Astrocyte (in vitro differentiated cells and primary cell): ENCODE measurements at regions not wholly inside any gene's neighbourhood (a gene's known extent, or its start where the extent isn't known, plus 50 kb on each side); places are given as distances from the start of the nearest gene placed in this dataset.
"Not testable (repeated sequence)": the region's sequence is repeated elsewhere in the genome, so short reads cannot be mapped to it uniquely, and the experiment has no call there.

Experiments
- DNase-seq: peaks from one replicate; pipeline ENCODE4 v3.0.0-alpha.2; 2010; ENCODE audit warnings: low read depth
- FAIRE-seq: peaks from 2 replicates; lab custom pipeline; 2011; peaks lifted over from hg19 to GRCh38; lab: Jason Lieb, UNC
- H2AFZ ChIP-seq: 2 replicates; pipeline ENCODE4 v1.6.0; 2012; ENCODE audit warnings: low read depth, low read length, inconsistent platforms
- H3K27ac ChIP-seq: 2 replicates; pipeline ENCODE4 v1.5.1; 2011; ENCODE audit warnings: low read depth, low read length, inconsistent platforms
- H3K27me3 ChIP-seq: 2 replicates; pipeline ENCODE4 v1.6.0; 2011; ENCODE audit warnings: low read length, inconsistent platforms; ENCODE audit not compliant: insufficient read depth
- H3K36me3 ChIP-seq: 2 replicates; pipeline ENCODE4 v1.5.1; 2011; ENCODE audit warnings: low read length, inconsistent platforms; ENCODE audit not compliant: insufficient read depth
- H3K4me1 ChIP-seq: 2 replicates; pipeline ENCODE4 v1.5.1; 2011; ENCODE audit warnings: low read length, inconsistent platforms; ENCODE audit not compliant: insufficient read depth
- H3K4me2 ChIP-seq: 2 replicates; pipeline ENCODE4 v1.6.0; 2012; ENCODE audit warnings: low read length, inconsistent platforms
- H3K4me3 ChIP-seq: 2 replicates; pipeline ENCODE4 v1.5.1; 2011; ENCODE audit warnings: low read depth, mild to moderate bottlenecking, low read length, inconsistent platforms; ENCODE audit not compliant: insufficient read depth
- H3K79me2 ChIP-seq: 2 replicates; pipeline ENCODE4 v1.6.0; 2012; ENCODE audit warnings: mild to moderate bottlenecking, low read length, inconsistent platforms; ENCODE audit not compliant: insufficient read depth
- H3K9ac ChIP-seq: 2 replicates; pipeline ENCODE4 v1.6.0; 2012; ENCODE audit warnings: mild to moderate bottlenecking, low read length, inconsistent platforms
- H3K9me3 ChIP-seq: 2 replicates; pipeline ENCODE4 v1.5.1; 2012; ENCODE audit warnings: low read depth, mild to moderate bottlenecking, low read length, inconsistent platforms; ENCODE audit not compliant: insufficient read depth
- H4K20me1 ChIP-seq: 2 replicates; pipeline ENCODE4 v1.6.0; 2012; ENCODE audit warnings: low read length, inconsistent platforms; ENCODE audit not compliant: insufficient read depth
- H3K27ac Mint-ChIP-seq: one replicate; pipeline ENCODE4 v1.8.0; 2021; ENCODE audit warnings: mild to moderate bottlenecking, mixed read lengths; ENCODE audit not compliant: unreplicated experiment
- H3K27me3 Mint-ChIP-seq: one replicate; pipeline ENCODE4 v1.8.0; 2021; ENCODE audit warnings: low read depth, mixed read lengths; ENCODE audit not compliant: unreplicated experiment
- H3K36me3 Mint-ChIP-seq: one replicate; pipeline ENCODE4 v1.8.0; 2021; ENCODE audit warnings: low read depth, mixed read lengths; ENCODE audit not compliant: unreplicated experiment
- H3K4me1 Mint-ChIP-seq: one replicate; pipeline ENCODE4 v1.8.0; 2021; ENCODE audit warnings: low read depth, mixed read lengths; ENCODE audit not compliant: unreplicated experiment
- H3K4me3 Mint-ChIP-seq: one replicate; pipeline ENCODE4 v1.8.0; 2021; ENCODE audit warnings: mild to moderate bottlenecking, moderate library complexity, mixed read lengths; ENCODE audit not compliant: unreplicated experiment
- H3K9me3 Mint-ChIP-seq: one replicate; pipeline ENCODE4 v1.8.0; 2021; ENCODE audit warnings: mild to moderate bottlenecking, mixed read lengths; ENCODE audit not compliant: unreplicated experiment
- EZH2 ChIP-seq: IDR thresholded peaks from 2 replicates; pipeline ENCODE4 v1.6.1; 2012; ENCODE audit warnings: mild to moderate bottlenecking, low read length, inconsistent platforms; ENCODE audit not compliant: insufficient read depth
- TF ChIP-seq, protein P1 (sequence below): IDR thresholded peaks from 2 replicates; pipeline ENCODE4 v1.5.1; 2011; ENCODE audit warnings: low read depth, mild to moderate bottlenecking, inconsistent platforms, low read length, moderate library complexity; ENCODE audit not compliant: insufficient read depth

DNA sequence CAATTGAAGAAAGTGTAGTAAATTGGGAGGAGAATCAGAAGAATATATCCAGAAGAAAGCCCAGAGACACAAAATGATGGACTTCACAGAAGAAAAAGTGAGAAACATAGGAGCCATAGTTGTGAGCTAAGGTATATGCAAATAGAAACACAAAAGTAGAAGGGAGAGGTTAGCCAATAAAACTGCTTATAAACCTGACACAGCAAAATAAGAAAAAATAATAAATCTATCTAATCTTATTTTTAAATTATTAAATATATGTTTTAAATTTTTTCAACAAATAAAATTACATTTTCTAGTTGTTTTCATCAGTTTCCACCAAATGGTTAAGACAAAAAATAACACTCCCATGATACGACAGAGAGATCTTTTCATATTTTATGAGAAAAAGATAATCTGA is 903.5 kb downstream of the DNAJB9 start:
- H2AFZ ChIP-seq, result no peak overlapping the region
- H3K36me3 ChIP-seq, result no peaks in the 10 kb centered on the region
- TF ChIP-seq EZH2, result no peak
- TF ChIP-seq, protein P1, sequence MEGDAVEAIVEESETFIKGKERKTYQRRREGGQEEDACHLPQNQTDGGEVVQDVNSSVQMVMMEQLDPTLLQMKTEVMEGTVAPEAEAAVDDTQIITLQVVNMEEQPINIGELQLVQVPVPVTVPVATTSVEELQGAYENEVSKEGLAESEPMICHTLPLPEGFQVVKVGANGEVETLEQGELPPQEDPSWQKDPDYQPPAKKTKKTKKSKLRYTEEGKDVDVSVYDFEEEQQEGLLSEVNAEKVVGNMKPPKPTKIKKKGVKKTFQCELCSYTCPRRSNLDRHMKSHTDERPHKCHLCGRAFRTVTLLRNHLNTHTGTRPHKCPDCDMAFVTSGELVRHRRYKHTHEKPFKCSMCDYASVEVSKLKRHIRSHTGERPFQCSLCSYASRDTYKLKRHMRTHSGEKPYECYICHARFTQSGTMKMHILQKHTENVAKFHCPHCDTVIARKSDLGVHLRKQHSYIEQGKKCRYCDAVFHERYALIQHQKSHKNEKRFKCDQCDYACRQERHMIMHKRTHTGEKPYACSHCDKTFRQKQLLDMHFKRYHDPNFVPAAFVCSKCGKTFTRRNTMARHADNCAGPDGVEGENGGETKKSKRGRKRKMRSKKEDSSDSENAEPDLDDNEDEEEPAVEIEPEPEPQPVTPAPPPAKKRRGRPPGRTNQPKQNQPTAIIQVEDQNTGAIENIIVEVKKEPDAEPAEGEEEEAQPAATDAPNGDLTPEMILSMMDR, result no peak
- no peak overlapping the region for H3K4me2 ChIP-seq
- no peak overlapping the region for H3K4me3 ChIP-seq
- no peaks in the 10 kb centered on the region for H3K79me2 ChIP-seq
- no peak overlapping the region for H3K27ac Mint-ChIP-seq
- no peaks in the 10 kb centered on the region for H3K36me3 Mint-ChIP-seq
- H3K27ac ChIP-seq, result no peak overlapping the region
- H3K9me3 ChIP-seq, result no peaks in the 10 kb centered on the region
- no peaks in the 10 kb centered on the region for H3K27me3 ChIP-seq
- H3K9ac ChIP-seq, result no peak overlapping the region
- H3K4me3 Mint-ChIP-seq, result no peak overlapping the region
- H3K27me3 Mint-ChIP-seq, result no peaks in the 10 kb centered on the region
- no peaks in the 10 kb centered on the region for H3K4me1 ChIP-seq
- no peaks in the 10 kb centered on the region for H3K9me3 Mint-ChIP-seq
- H4K20me1 ChIP-seq, result no peaks in the 10 kb centered on the region
- H3K4me1 Mint-ChIP-seq, result no peaks in the 10 kb centered on the region
- FAIRE-seq (no peak), DNase-seq (no peak)

DNA sequence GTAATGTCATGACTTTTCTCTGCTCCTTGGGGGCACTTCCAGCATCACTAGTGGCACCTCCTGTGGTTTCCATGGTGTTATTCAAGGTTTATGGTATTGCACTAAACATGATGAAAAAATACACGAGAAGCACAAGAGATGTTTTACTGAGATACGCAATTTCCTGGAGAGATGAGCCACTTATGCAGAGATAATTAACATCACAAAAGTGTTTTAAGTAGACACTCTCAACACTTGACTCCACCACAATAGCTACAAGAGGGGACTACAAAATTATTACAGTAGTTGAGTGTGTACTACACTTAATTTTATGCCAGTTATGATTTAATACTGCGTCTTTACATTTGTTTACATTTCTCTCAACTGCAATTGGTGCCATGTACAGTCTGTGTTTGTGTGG is 906.7 kb downstream of the DNAJB9 start:
- Mint-ChIP-seq H3K4me3 (no peak overlapping the region), H3K9me3 (no peaks in the 10 kb centered on the region), H3K36me3 (no peaks in the 10 kb centered on the region), H3K4me1 (no peaks in the 10 kb centered on the region), H3K27me3 (no peaks in the 10 kb centered on the region), H3K27ac (no peak overlapping the region)
- Histone ChIP-seq H2AFZ (no peak overlapping the region), H3K27me3 (no peaks in the 10 kb centered on the region), H3K9ac (no peak overlapping the region), H3K4me3 (no peak overlapping the region), H3K9me3 (no peaks in the 10 kb centered on the region), H3K27ac (no peak overlapping the region), H3K79me2 (no peaks in the 10 kb centered on the region), H3K4me1 (no peaks in the 10 kb centered on the region), H4K20me1 (no peaks in the 10 kb centered on the region), H3K36me3 (no peaks in the 10 kb centered on the region), H3K4me2 (no peak overlapping the region)
- no peak for DNase-seq
- FAIRE-seq, result no peak
- TF ChIP-seq, protein P1, result no peak
- no peak for TF ChIP-seq EZH2

DNA sequence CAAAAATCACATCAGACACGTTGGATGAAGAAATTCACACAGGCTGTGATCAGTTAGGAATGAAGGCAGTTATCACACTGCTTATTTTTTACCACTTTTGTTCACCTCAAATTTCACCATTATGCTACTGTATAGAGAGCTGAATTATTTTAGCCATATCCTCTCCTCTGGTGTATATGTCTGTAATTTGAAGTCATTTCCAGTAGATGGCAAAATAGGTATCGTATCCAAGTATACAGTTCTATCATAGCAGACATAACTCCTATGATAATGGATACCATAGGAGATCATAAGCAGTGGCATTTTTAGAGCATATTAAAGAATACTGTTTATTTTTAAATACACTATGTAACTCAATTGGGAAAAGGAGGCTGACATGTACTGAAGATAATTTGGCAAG is 909.7 kb downstream of the DNAJB9 start:
- TF ChIP-seq, protein P1, result no peak
- no peak for TF ChIP-seq EZH2
- no peak overlapping the region for H3K27ac ChIP-seq
- H3K27me3 Mint-ChIP-seq, result no peaks in the 10 kb centered on the region
- no peaks in the 10 kb centered on the region for H3K4me1 Mint-ChIP-seq
- DNase-seq (no peak), FAIRE-seq (no peak)
- H3K4me1 ChIP-seq, result no peaks in the 10 kb centered on the region
- H3K9ac ChIP-seq, result no peak overlapping the region
- no peak overlapping the region for H3K4me2 ChIP-seq
- H2AFZ ChIP-seq, result no peak overlapping the region
- H3K36me3 Mint-ChIP-seq, result no peaks in the 10 kb centered on the region
- no peaks in the 10 kb centered on the region for H3K9me3 ChIP-seq
- H3K27ac Mint-ChIP-seq, result no peak overlapping the region
- no peaks in the 10 kb centered on the region for H3K36me3 ChIP-seq
- H3K27me3 ChIP-seq, result no peaks in the 10 kb centered on the region
- H3K9me3 Mint-ChIP-seq, result no peaks in the 10 kb centered on the region
- no peak overlapping the region for H3K4me3 ChIP-seq
- H3K4me3 Mint-ChIP-seq, result no peak overlapping the region
- H4K20me1 ChIP-seq, result no peaks in the 10 kb centered on the region
- no peaks in the 10 kb centered on the region for H3K79me2 ChIP-seq

DNA sequence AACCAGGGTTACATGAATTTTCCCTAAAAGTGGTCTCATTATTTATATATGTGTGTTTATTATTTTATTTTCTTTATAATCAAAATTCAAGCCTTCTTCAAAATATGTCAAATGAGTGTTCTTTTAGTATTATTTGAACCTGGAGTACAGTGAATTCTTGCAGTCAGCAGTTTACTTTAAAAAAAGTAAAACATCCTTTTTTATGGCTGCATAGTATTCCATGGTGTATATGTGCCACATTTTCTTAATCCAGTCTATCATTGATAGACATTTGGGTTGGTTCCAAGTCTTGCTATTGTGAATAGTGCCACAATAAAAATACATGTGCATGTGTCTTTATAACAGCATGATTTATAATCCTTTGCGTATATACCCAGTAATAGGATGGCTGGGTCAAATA is 920.9 kb downstream of the DNAJB9 start:
- not testable (repeated sequence) for H3K4me2 ChIP-seq, H3K9me3 ChIP-seq, H3K79me2 ChIP-seq, FAIRE-seq, H3K36me3 ChIP-seq, H3K4me3 ChIP-seq, H4K20me1 ChIP-seq, H3K4me3 Mint-ChIP-seq, H3K9ac ChIP-seq, H3K27me3 Mint-ChIP-seq, H3K4me1 Mint-ChIP-seq, H3K27me3 ChIP-seq, DNase-seq, H3K27ac Mint-ChIP-seq, H2AFZ ChIP-seq, H3K27ac ChIP-seq, H3K9me3 Mint-ChIP-seq, H3K4me1 ChIP-seq, H3K36me3 Mint-ChIP-seq
